ENCODE measurements at regions not wholly inside any gene's neighbourhood (a gene's known extent, or its start where the extent isn't known, plus 50 kb on each side); places are given as distances from the start of the nearest gene placed in this dataset.

DNA sequence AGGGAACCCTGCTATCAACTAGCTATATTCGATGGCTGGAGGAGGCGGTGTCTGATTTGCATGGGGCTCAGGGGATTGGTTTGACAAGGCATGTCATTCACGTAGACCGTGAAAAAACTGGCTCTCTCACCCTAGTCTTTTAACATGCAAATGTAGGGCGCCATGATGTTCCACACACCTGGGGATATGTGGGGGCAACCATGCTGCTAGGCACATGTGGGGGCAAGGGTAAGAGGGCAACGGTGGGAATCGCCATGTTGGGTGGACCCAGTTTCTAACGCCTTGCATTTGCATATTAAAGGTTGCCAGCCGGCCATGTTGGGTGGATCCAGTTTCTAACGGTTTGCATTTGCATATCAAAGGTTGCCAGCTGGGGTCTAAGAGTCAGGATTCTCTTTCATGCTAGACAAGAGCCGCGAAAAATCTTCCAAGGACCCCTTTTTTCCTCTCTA, 419.2 kb upstream of the NFE2L3 start:
- TF ChIP-seq, protein P1, sequence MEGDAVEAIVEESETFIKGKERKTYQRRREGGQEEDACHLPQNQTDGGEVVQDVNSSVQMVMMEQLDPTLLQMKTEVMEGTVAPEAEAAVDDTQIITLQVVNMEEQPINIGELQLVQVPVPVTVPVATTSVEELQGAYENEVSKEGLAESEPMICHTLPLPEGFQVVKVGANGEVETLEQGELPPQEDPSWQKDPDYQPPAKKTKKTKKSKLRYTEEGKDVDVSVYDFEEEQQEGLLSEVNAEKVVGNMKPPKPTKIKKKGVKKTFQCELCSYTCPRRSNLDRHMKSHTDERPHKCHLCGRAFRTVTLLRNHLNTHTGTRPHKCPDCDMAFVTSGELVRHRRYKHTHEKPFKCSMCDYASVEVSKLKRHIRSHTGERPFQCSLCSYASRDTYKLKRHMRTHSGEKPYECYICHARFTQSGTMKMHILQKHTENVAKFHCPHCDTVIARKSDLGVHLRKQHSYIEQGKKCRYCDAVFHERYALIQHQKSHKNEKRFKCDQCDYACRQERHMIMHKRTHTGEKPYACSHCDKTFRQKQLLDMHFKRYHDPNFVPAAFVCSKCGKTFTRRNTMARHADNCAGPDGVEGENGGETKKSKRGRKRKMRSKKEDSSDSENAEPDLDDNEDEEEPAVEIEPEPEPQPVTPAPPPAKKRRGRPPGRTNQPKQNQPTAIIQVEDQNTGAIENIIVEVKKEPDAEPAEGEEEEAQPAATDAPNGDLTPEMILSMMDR (IDR thresholded peaks at IDR 0.05 in 4 of 5, conservative IDR thresholded peaks at IDR 0.05 in 1 of 5), result no peak
- no peak for TF ChIP-seq POLR2A (IDR thresholded peaks at IDR 0.05)

Data from gastrocnemius medialis (tissue), 4 donors.